ENCODE measurements at regions not wholly inside any gene's neighbourhood (a gene's known extent, or its start where the extent isn't known, plus 50 kb on each side); places are given as distances from the start of the nearest gene placed in this dataset.

DNA sequence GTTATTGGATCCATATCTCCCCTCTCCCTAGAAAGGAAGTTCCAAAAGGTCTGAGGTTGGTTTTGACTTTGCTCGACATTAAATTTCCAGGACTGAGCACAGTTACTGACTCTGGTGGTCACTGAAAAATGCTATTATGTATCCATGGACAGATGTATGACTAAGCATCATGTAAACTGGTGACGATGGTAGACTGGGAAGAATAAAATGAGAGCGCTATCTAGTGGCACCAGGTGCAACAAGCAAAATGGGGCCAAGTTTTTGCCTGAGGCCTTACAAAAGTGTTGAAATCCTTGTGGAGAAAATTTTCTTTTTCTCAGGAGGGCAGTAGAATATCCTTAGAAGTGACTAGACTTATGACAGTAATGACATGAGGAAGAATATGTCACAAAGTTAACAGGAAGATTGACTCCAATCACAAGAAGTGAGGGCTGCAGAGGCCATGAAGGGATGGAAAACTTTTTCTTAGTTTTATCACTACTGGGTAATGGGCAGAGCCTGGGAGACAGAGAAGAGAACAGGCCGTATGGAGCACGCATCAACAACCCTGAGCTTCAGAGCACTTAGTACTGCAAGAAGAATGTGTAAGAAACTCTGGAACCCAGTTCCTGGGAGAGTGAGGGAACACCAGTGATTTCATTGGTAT lies 88.9 kb upstream of the ELOVL5 start:
- TF ChIP-seq EZH2 (optimal IDR thresholded peaks at IDR 0.05; ENCODE audit: low read depth, low read length) (no peak), CTCF (IDR thresholded peaks at IDR 0.05; ENCODE audit: low read length) (peak; percentile 89), EZH2phosphoT487 (IDR thresholded peaks at IDR 0.05; ENCODE audit: low read length) (no peak)

All from MM.1S (cell line).